K562 (cell line): ENCODE measurements at regions not wholly inside any gene's neighbourhood (a gene's known extent, or its start where the extent isn't known, plus 50 kb on each side); places are given as distances from the start of the nearest gene placed in this dataset.
"Not testable (repeated sequence)": the region's sequence is repeated elsewhere in the genome, so short reads cannot be mapped to it uniquely, and the experiment has no call there.

Source experiments
- ATAC-seq: fragments of 200-7000 bp; cut with Tn5 transposase; 3 replicates; pipeline ENCODE4 v1.9.1; 2020; ENCODE audit warnings: moderate library complexity
- BruUV-seq: library from RNA; stranded (reverse); fragments of 400-500 nt; replicated peaks from 2 replicates; lab custom pipeline; 2021; lab: Mats Ljungman, UMichigan
- CTCF ChIA-PET: fragments of 300-600 bp; formaldehyde crosslinking; extraction: SDS; loops from one replicate; lab custom pipeline; 2021; ENCODE audit warnings: low intra/inter-chr PET ratio; lab: Yijun Ruan, JAX
- POLR2A ChIA-PET: fragments of 300-600, 350-650 bp; sonication (Branson Sonifier 250); formaldehyde crosslinking; extraction: SDS; loops from one replicate; lab custom pipeline; 2021; ENCODE audit warnings: antibody characterized with exemption, inconsistent platforms; lab: Yijun Ruan, JAX
- DNase-seq, 4 experiments: peaks; one replicate each; pipeline versions ENCODE4 v3.0.0 to v3.0.0-alpha.2; 2011 to 2018; ENCODE audit warnings: low spot score in 3 of 4, mixed read lengths in 3 of 4; ENCODE audit errors: extremely low read depth in 1 of 4
- FAIRE-seq: peaks from 2 replicates; lab custom pipeline; 2011; peaks lifted over from hg19 to GRCh38; lab: Jason Lieb, UNC
- H2AFZ ChIP-seq: 2 replicates; pipeline ENCODE4 v1.6.0; 2011; ENCODE audit warnings: low read depth, low read length, control low read depth, inconsistent platforms
- H3K27ac ChIP-seq: fragments of 200-600 bp; 3 replicates; pipeline ENCODE4 v1.8.0; 2011; ENCODE audit warnings: low read depth, mild to moderate bottlenecking, control low read depth, inconsistent platforms, low read length, moderate library complexity, mixed read lengths; ENCODE audit errors: extremely low read depth
- H3K27me3 ChIP-seq, 2 experiments: fragments of 300-600 bp in 1 of 2; 2 replicates in 1 of 2; 3 replicates in 1 of 2; pipeline versions ENCODE4 v1.6.0 to v1.8.0; 2011; ENCODE audit warnings: inconsistent platforms in 2 of 2, low read length in 2 of 2, mild to moderate bottlenecking in 1 of 2, mixed read lengths in 1 of 2, moderate library complexity in 1 of 2; ENCODE audit not compliant: control insufficient read depth in 2 of 2, insufficient read depth in 2 of 2
- H3K36me3 ChIP-seq: fragments of 300-600 bp; 3 replicates; pipeline ENCODE4 v1.8.0; 2011; ENCODE audit warnings: mild to moderate bottlenecking, low read length, inconsistent platforms; ENCODE audit not compliant: control insufficient read depth, insufficient read depth
- H3K4me1 ChIP-seq, 2 experiments: fragments of 200-600 bp in 1 of 2; replicated peaks in 1 of 2; 2 replicates in 1 of 2; 3 replicates in 1 of 2; pipeline versions ENCODE4 v1.5.1 to v1.8.0; 2011; ENCODE audit warnings: inconsistent platforms in 2 of 2, low read length in 2 of 2, mild to moderate bottlenecking in 1 of 2, mixed read lengths in 1 of 2, moderate library complexity in 1 of 2; ENCODE audit not compliant: control insufficient read depth in 2 of 2, insufficient read depth in 2 of 2
- H3K4me2 ChIP-seq: 2 replicates; pipeline ENCODE4 v1.6.1; 2011; ENCODE audit warnings: low read length, control low read depth, inconsistent platforms, mixed read lengths; ENCODE audit not compliant: insufficient read depth
- H3K4me3 ChIP-seq: fragments of 200-600 bp; sonication (generic), shearing (Covaris generic); 2 replicates; pipeline ENCODE4 v1.5.1; 2016; ENCODE audit warnings: control low read depth, inconsistent platforms
- H3K79me2 ChIP-seq: fragments of 200-600 bp; 3 replicates; pipeline ENCODE4 v1.8.0; 2011; ENCODE audit warnings: low read length, inconsistent platforms; ENCODE audit not compliant: control insufficient read depth, insufficient read depth
- H3K9ac ChIP-seq, 2 experiments: 2 replicates each; pipeline versions ENCODE4 v1.6.0 to v1.6.1; 2011; ENCODE audit warnings: low read depth in 2 of 2, low read length in 2 of 2, control low read depth in 1 of 2, inconsistent platforms in 1 of 2, mild to moderate bottlenecking in 1 of 2, mixed read lengths in 1 of 2; ENCODE audit not compliant: insufficient read depth in 1 of 2
- H3K9me1 ChIP-seq: one replicate; pipeline ENCODE4 v1.6.0; 2011; ENCODE audit warnings: inconsistent platforms, mild to moderate bottlenecking, low read length, moderate library complexity; ENCODE audit not compliant: control insufficient read depth, insufficient read depth
- H3K9me3 ChIP-seq: replicated peaks from 2 replicates; pipeline ENCODE4 v1.5.1; 2011; ENCODE audit warnings: low read depth, low read length, inconsistent platforms; ENCODE audit not compliant: control insufficient read depth, insufficient read depth
- H4K20me1 ChIP-seq: replicated peaks from 2 replicates; pipeline ENCODE4 v1.6.1; 2011; ENCODE audit warnings: low read length, inconsistent platforms, mixed read lengths; ENCODE audit not compliant: control insufficient read depth, insufficient read depth
- ARID1B ChIP-seq: fragments of 450-650 bp; IDR thresholded peaks from 2 replicates; pipeline ENCODE4 v1.6.1; 2016; ENCODE audit warnings: antibody characterized with exemption, mild to moderate bottlenecking, inconsistent platforms
- CTBP1 ChIP-seq: fragments of 450-650 bp; IDR thresholded peaks from 2 replicates; pipeline ENCODE4 v1.6.1; 2016; ENCODE audit warnings: borderline replicate concordance
- DMBX1 ChIP-seq: fragments of 250-450 bp; sonication (Bioruptor Pico); IDR thresholded peaks from 2 replicates; pipeline ENCODE4 v1.8.0; 2022; ENCODE audit warnings: inconsistent platforms, mild to moderate bottlenecking, moderate library complexity, borderline replicate concordance
- ETS1 ChIP-seq: conservative IDR thresholded peaks from 2 replicates; pipeline ENCODE4 v1.6.1; 2011; ENCODE audit warnings: low read depth, mild to moderate bottlenecking, low read length; ENCODE audit not compliant: control insufficient read depth
- MLLT1 ChIP-seq, 2 experiments: fragments of 450-650 bp; IDR thresholded peaks; 2 replicates each; pipeline ENCODE4 v1.6.1; 2016
- POLR2A ChIP-seq: fragments of 450-650 bp; conservative IDR thresholded peaks from 2 replicates; pipeline ENCODE4 v1.6.1; 2016
- TBP ChIP-seq: optimal IDR thresholded peaks from 2 replicates; pipeline ENCODE3; 2011; ENCODE audit warnings: low read depth, low read length, improper control_type of control experiment
- TFAP4 ChIP-seq: sonication (generic); formaldehyde crosslinking; IDR thresholded peaks from 2 replicates; pipeline ENCODE4 v1.8.0; 2022; ENCODE audit warnings: missing genetic modification reagents, mild to moderate bottlenecking, moderate library complexity, borderline replicate concordance
- ZHX1 ChIP-seq: fragments of 150-350 bp; conservative IDR thresholded peaks from 2 replicates; pipeline ENCODE4 v1.6.1; 2014; ENCODE audit warnings: low read length
- ZMIZ1 ChIP-seq, 2 experiments: fragments of 150-350 bp in 1 of 2; IDR thresholded peaks; 2 replicates each; pipeline ENCODE4 v1.6.1; 2012 to 2016; ENCODE audit warnings: low read depth in 2 of 2, low read length in 2 of 2, mild to moderate bottlenecking in 1 of 2, moderate library complexity in 1 of 2
- WGBS: fragments of 100-300 bp; shearing (Covaris generic); methylation state at CpG from one replicate; pipeline ENCODE4 v1.1.6; 2016; ENCODE audit warnings: low coverage, mixed read lengths; ENCODE audit not compliant: insufficient coverage; ENCODE audit errors: missing lambda C conversion rate; 5-methylcytosine and 5-hydroxymethylcytosine counted together
- in situ Hi-C: fragments of 300-500 bp; cut with MboI; formaldehyde crosslinking; loops from 4 replicates; pipeline ENCODE4 v1.15.0; 2018; ENCODE audit warnings: inconsistent platforms, mixed read lengths
- intact Hi-C: fragments of 100-400 bp; cut with micrococcal nuclease; formaldehyde crosslinking; loops from 2 replicates; pipeline ENCODE4 v1.14.2; 2022

GRCh38 chr1:144523661-144524407, 62.4 kb upstream of the NBPF15 start:
- H3K36me3 ChIP-seq, H4K20me1 ChIP-seq, H3K4me1 ChIP-seq, H3K9me3 ChIP-seq, H3K9me1 ChIP-seq, CTCF ChIA-PET, H3K27me3 ChIP-seq, in situ Hi-C loops, FAIRE-seq, H3K79me2 ChIP-seq, intact Hi-C loops: not testable (repeated sequence)
- Histone ChIP-seq H3K4me3 (peak overlapping the region; percentile 20), H2AFZ (peak overlapping the region; percentile 83), H3K4me2 (peak overlapping the region; percentile 72), H3K9ac (peak overlapping the region; percentile 79 to 89), H3K27ac (peak overlapping the region; percentile 95)
- peak; percentile 98 for ATAC-seq
- DNase-seq, result peak in 3 of 4 experiments; percentile 23 to 83 (median 39)
- BruUV-seq, result TSS peak; percentile 100
- under 1% methylated on average over 19 of the region's 33 CpGs for WGBS
- POLR2A ChIA-PET, result interaction anchor here (0.6 to 1.2 kb wide), 3 partner anchors 22 to 111 kb away, joined by 3 to 9 read pairs (median 3); no protein-coding TSS in a partner anchor
- peak; percentile 100 for TF ChIP-seq POLR2A
- TF ChIP-seq ETS1, result peak; percentile 88
- TF ChIP-seq TFAP4, result peak; percentile 66
- TF ChIP-seq ZHX1, result 0 out of 2 replicates have a peak, but pooled peaks have one; percentile 44
- peak in 1 of 2 experiments; percentile 98; a peak in 2 of 4 replicates for TF ChIP-seq ZMIZ1 (IDR thresholded peaks at IDR 0.05; ENCODE audit: low read depth in 2 of 2, low read length in 2 of 2)
- TF ChIP-seq DMBX1, result peak; percentile 62; the same call in 1 of the 2 replicates
- TF ChIP-seq MLLT1 (IDR thresholded peaks at IDR 0.05), result peak; percentile 89 to 96
- peak; percentile 12 for TF ChIP-seq TBP
- TF ChIP-seq ARID1B, result peak; percentile 50; the same call in 1 of the 2 replicates
- TF ChIP-seq CTBP1, result peak; percentile 62; the same call in 1 of the 2 replicates
